ENCODE measurements at regions not wholly inside any gene's neighbourhood (a gene's known extent, or its start where the extent isn't known, plus 50 kb on each side); places are given as distances from the start of the nearest gene placed in this dataset.

GRCh38 chr11:26777372-26777808 lies 55.5 kb upstream of the SLC5A12 start:
- DNase-seq: peak; percentile 36

GRCh38 chr11:26778000-26778757 lies 56.3 kb upstream of the SLC5A12 start:
- no peak for DNase-seq

GRCh38 chr11:26779074-26779865 lies 57.4 kb upstream of the SLC5A12 start:
- no peak for DNase-seq

- DNase-seq: no peak
Measured at GRCh38 chr11:26780376-26781085, 58.7 kb upstream of the SLC5A12 start.

- no peak for DNase-seq
Measured at GRCh38 chr11:26782220-26782965, 60.5 kb upstream of the SLC5A12 start.

DNA sequence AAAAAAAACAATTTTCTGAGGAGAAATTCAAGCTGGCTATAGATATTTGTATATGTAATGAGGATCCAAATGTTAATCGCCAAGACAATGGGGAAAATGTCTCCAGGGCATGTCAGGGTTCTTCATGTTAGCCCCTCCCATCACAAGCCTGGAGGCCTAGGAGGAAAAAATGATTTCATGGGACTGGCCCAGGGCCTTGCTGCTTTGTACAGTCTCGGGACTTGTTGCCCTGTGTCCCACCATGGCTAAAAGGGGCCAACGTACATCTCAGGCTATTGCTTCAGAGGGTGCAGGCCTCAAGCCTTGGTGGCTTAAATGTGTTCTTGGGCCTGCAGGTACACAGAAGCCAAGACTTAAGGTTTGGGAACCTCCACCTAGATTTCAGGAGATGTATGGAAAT lies 62.1 kb upstream of the SLC5A12 start:
- DNase-seq: no peak

- no peak for DNase-seq
Measured at GRCh38 chr11:26790738-26791137, 68.9 kb upstream of the SLC5A12 start.

DNA sequence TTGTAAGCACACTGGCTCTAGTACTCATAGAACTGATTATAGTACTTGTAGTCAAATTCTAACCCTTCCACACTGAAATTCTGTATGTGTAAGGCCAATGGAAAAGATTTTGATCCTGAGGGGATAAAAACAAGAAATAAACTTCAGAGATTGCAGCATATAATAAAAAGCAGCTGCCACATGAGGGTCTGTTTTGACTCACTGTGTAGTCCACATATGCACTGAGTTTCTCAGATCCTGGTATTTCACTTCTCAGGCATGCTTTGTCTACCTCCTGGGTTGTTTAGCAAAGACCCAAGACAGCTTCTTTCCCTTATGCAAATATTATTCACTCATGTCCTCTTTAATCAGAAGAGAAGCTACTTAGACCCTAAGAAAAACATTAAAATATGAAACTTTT lies 71.1 kb upstream of the SLC5A12 start:
- no peak for DNase-seq

GRCh38 chr11:26793487-26793886 lies 71.6 kb upstream of the SLC5A12 start:
- DNase-seq: no peak

DNA sequence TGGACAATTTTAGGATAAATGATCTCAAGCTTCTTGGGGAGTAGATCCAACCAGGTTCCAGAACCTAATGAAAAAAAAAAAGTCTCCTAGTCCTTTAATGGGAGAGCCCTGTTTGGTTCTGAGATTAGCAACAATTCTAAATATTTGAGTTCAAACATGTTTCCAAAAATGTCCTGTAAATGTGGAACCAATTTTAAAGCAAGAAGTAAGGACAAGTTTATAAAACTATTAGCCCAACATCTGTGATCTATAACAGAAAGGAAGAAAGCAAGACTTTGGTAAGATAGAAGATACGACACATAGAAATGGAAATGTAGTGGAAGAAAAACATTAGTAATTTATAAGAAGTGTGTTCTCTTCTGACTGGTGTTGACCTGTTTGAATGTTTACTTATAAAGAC lies 79.7 kb upstream of the SLC5A12 start:
- DNase-seq: no peak

DNA sequence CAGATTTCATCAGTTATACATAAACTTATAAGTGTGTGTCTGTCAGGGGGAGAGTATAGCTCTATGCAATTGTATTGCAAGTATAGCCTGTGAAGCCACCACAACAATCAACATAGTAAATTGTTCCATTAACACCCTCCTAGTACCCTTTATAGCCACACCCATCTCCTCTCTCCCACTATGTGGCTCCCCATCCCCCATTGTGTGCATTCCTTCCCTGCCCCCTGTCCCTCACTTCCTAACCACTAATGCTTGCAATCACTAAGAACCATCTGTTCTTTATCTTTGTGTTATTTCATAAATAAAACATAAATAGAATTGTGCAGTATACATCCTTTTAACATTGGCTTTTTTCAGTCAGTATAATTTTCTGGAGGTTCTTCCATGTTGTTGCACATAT lies 83.1 kb upstream of the SLC5A12 start:
- no peak for DNase-seq

- no peak for DNase-seq
Measured at GRCh38 chr11:26806219-26806618, 84.4 kb upstream of the SLC5A12 start.

DNA sequence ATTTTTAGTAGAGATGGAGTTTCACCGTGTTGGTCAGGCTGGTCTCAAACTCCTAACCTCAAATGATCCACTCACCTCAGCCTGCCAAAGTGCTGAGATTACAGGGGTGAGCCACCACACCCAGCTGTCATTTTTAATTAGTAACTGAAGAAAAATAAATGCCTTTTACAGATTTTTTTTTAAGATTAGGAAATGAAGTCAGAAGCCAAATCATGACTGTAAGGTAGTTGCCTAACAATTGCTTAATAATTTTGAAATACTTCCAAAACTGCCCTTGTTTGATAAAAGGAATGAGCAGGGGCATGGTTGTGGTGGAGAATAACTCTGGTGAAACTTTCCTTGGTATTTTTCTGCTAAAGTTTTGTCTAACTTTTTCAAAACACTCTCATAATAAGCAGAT lies 98.9 kb upstream of the SLC5A12 start:
- DNase-seq: no peak

DNA sequence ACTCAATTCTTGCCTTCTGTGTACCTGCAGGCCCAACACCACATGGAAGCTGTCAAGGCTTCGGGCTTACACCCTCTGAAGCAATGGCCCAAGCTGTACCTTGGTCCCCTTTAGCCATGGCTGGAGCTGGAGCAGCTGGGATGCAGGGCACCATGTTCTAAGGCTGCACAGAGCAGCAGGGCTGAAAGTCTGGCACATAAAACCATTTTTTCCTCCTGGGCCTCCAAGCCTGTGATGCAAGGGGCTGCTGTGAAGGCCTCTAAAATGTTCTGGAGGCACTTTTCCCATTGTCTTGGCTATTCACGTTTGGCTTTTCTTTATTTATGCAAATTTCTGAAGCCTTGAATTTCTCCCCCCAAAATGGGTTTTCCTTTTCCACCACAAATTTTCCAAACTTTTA lies 102.1 kb upstream of the SLC5A12 start:
- DNase-seq: no peak

DNA sequence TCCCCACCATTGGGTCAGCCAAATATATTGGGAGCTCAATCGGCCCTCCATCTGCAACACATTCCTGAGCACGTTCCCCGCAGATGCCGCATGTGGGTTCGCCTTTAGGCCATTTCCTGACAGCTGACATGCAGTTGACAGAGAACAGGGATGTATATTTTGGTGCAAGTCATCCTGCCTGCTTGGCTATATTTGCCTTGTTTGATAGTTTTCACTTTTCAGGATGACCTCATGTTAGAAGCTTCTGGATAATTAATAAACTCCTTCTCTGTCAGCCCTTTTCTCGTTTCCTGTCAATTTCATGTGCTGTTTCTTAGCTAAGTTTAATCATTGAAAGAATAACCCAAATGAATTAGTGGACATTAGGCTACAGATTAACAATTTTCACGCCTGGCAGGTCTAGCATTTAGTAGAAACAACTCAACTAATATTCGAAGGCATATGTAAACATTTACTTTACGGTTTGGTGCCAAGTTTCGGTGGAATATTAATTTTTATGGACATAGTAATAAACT lies 105.8 kb upstream of the SLC5A12 start:
- DNase-seq: peak; percentile 32

- no peak for DNase-seq
Measured at GRCh38 chr11:26828288-26828687, 106.4 kb upstream of the SLC5A12 start.

DNA sequence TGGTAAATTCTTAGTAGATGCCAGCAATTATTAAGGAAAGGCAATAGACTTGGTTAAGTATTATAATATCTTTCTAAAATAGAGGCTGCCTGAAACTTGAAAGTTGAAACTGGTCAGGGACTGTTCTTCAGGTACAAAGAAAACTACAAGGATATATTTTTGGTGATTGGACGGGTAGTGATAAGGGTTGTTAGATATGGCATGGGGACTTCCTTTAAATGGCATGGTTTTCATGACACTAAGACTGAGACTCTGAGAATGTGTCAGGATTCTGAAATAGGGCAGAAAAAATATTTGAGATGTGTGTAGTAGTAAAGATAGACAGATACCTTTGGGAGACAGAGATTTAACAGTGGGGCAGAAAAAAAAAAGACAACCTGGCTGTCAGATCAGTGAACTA lies 108.4 kb upstream of the SLC5A12 start:
- no peak for DNase-seq

DNA sequence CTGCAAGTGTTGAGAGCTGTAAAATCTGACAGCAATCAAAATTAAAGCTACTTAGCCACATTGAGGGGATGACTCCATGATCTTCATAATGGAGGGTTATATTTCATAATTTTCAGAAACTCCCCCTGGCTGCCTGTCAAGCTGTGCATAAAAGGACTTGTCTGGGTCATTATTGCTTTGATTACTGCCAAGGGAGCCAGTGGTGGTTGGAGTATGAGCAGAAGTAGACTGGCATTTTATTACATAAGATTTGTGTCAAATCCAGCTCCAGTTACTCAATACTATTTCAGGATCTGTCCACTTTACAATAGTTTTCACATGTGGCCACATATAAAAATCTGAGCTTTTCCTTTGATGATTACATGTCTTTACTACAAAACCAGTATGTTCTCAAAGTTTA lies 108.9 kb upstream of the SLC5A12 start:
- DNase-seq: no peak

GRCh38 chr11:26834601-26835000 lies 112.7 kb upstream of the SLC5A12 start:
- DNase-seq: no peak

- DNase-seq: no peak
Measured at GRCh38 chr11:26835611-26836010, 113.8 kb upstream of the SLC5A12 start.

GRCh38 chr11:26837154-26837553 lies 115.3 kb upstream of the SLC5A12 start:
- DNase-seq: no peak
